WTC11 (cell line): ENCODE measurements at regions not wholly inside any gene's neighbourhood (a gene's known extent, or its start where the extent isn't known, plus 50 kb on each side); places are given as distances from the start of the nearest gene placed in this dataset.
A peak's percentile ranks its signal among the peaks of the same experiment; 100 is the strongest.

Experiments
- ATAC-seq: fragments of 200-7000 bp; cut with Tn5 transposase; 2 replicates; pipeline ENCODE4 v1.10.0; 2021; ENCODE audit warnings: mild to moderate bottlenecking, moderate library complexity
- CTCF ChIA-PET: fragments of 300-600 bp; sonication (Branson Sonifier 250); formaldehyde crosslinking; loops from one replicate; lab custom pipeline; 2021; ENCODE audit warnings: antibody characterized with exemption; lab: Charles Lee
- POLR2A ChIA-PET: fragments of 350-600 bp; sonication (Branson Sonifier 250); formaldehyde crosslinking; loops from one replicate; lab custom pipeline; 2021; ENCODE audit warnings: antibody characterized with exemption; lab: Charles Lee
- DNase-seq: peaks from one replicate; pipeline ENCODE4 v3.0.0; 2021; ENCODE audit warnings: low spot score
- H3K27ac Mint-ChIP-seq: 2 replicates; pipeline ENCODE4 v1.8.0; 2021; ENCODE audit warnings: mixed read lengths
- H3K27me3 Mint-ChIP-seq: 2 replicates; pipeline ENCODE4 v1.8.0; 2021; ENCODE audit warnings: low read depth, mild to moderate bottlenecking, moderate library complexity, mixed read lengths
- H3K36me3 Mint-ChIP-seq: 2 replicates; pipeline ENCODE4 v1.8.0; 2021; ENCODE audit warnings: mixed read lengths
- H3K4me1 Mint-ChIP-seq: 2 replicates; pipeline ENCODE4 v1.8.0; 2022; ENCODE audit warnings: mixed read lengths
- H3K4me3 Mint-ChIP-seq: 2 replicates; pipeline ENCODE4 v1.8.0; 2021; ENCODE audit warnings: mild to moderate bottlenecking, moderate library complexity, mixed read lengths
- H3K9me3 Mint-ChIP-seq: 2 replicates; pipeline ENCODE4 v1.8.0; 2021; ENCODE audit warnings: mixed read lengths
- ETV6 ChIP-seq: sonication (generic); formaldehyde crosslinking; IDR thresholded peaks from 2 replicates; pipeline ENCODE4 v1.8.1; 2022; ENCODE audit warnings: mild to moderate bottlenecking, missing genetic modification reagents
- JUN ChIP-seq: sonication (generic); formaldehyde crosslinking; IDR thresholded peaks from 2 replicates; pipeline ENCODE4 v1.8.0; 2023; ENCODE audit warnings: mild to moderate bottlenecking, missing genetic modification reagents
- MYBL2 ChIP-seq: sonication (generic); formaldehyde crosslinking; IDR thresholded peaks from 2 replicates; pipeline ENCODE4 v1.8.1; 2023; ENCODE audit warnings: mild to moderate bottlenecking, moderate library complexity, missing genetic modification reagents
- NFATC4 ChIP-seq: fragments of 250-450 bp; sonication (Bioruptor Pico); IDR thresholded peaks from 2 replicates; pipeline ENCODE4 v1.9.0; 2021; ENCODE audit warnings: mild to moderate bottlenecking
- NFYB ChIP-seq: sonication (generic); formaldehyde crosslinking; conservative IDR thresholded peaks from 2 replicates; pipeline ENCODE4 v1.8.0; 2022; ENCODE audit warnings: low read depth, missing genetic modification reagents
- PRRX2 ChIP-seq: fragments of 250-450 bp; sonication (Bioruptor Pico); IDR thresholded peaks from 2 replicates; pipeline ENCODE4 v1.8.0; 2021; ENCODE audit warnings: mild to moderate bottlenecking
- RORB ChIP-seq: fragments of 250-450 bp; sonication (Bioruptor Pico); IDR thresholded peaks from 2 replicates; pipeline ENCODE4 v1.9.0; 2021; ENCODE audit warnings: mild to moderate bottlenecking
- ZNF423 ChIP-seq: fragments of 250-450 bp; sonication (Bioruptor Pico); IDR thresholded peaks from 2 replicates; pipeline ENCODE4 v2.1.2; 2022; ENCODE audit warnings: mild to moderate bottlenecking, moderate library complexity
- TF ChIP-seq, protein P1 (sequence below): sonication (generic); formaldehyde crosslinking; IDR thresholded peaks from 2 replicates; pipeline ENCODE4 v1.8.0; 2023; ENCODE audit warnings: missing genetic modification reagents
- TF ChIP-seq, protein P2 (sequence below): sonication (generic); formaldehyde crosslinking; IDR thresholded peaks from 2 replicates; pipeline ENCODE4 v1.8.1; 2023; ENCODE audit warnings: mild to moderate bottlenecking, missing genetic modification reagents, moderate library complexity
- TF ChIP-seq, protein P3 (sequence below): sonication (generic); formaldehyde crosslinking; IDR thresholded peaks from 2 replicates; pipeline ENCODE4 v1.8.1; 2023; ENCODE audit warnings: mild to moderate bottlenecking, missing genetic modification reagents, moderate library complexity
- TF ChIP-seq, protein P4 (sequence below): fragments of 250-450 bp; sonication (Bioruptor Pico); IDR thresholded peaks from 2 replicates; pipeline ENCODE4 v1.9.0; 2021; ENCODE audit warnings: mild to moderate bottlenecking
- TF ChIP-seq, protein P5 (sequence below): fragments of 250-450 bp; sonication (Bioruptor Pico); conservative IDR thresholded peaks from 2 replicates; pipeline ENCODE4 v1.9.0; 2021; ENCODE audit warnings: mild to moderate bottlenecking
- TF ChIP-seq, protein P6 (sequence below): sonication (generic); formaldehyde crosslinking; IDR thresholded peaks from 2 replicates; pipeline ENCODE4 v1.8.1; 2023; ENCODE audit warnings: mild to moderate bottlenecking, missing genetic modification reagents, borderline replicate concordance
- TF ChIP-seq, protein P7 (sequence below): sonication (generic); formaldehyde crosslinking; IDR thresholded peaks from 2 replicates; pipeline ENCODE4 v1.8.1; 2023; ENCODE audit warnings: mild to moderate bottlenecking, moderate library complexity, missing genetic modification reagents
- TF ChIP-seq, protein P8 (sequence below): sonication (generic); formaldehyde crosslinking; IDR thresholded peaks from 2 replicates; pipeline ENCODE4 v1.8.1; 2022; ENCODE audit warnings: missing genetic modification reagents, borderline replicate concordance

DNA sequence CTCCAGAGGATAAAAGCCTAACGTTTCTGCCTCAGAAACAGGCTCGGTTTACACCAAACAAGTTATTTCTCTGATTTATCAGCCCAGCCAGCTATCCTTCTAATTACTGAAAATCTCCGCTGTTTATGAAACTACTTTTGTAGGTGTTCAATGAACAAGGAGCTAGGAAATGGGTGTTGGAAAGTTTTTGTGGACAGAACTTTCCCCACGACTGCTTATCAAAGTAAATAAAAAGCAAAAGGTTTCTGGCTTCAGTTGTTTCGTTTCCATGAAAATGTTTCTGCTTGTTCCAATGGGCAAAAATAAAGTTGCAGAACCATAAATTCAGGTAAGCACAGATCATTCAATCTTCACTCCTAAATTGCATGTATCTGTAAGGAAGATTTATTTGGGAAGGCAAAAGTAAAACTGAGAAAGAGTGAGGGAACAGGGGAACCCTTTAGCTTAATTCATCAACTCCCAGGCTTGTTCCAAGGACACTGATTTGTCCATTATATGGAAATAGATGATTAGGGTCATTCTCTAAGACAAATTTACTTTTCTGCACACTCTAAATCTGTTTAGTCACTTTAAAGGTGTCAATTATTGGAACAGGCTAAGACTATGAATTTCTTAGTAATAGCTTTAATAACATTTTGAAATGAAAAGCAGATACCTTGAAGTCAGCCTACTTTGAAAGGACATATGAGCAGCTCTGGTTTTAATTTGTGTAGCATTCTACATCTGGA lies 175.9 kb upstream of the CDKN3 start:
- Mint-ChIP-seq H3K27ac (no peak overlapping the region), H3K27me3 (peaks cover 64% of the 10 kb centered on the region), H3K4me1 (peaks cover 34% of the 10 kb centered on the region), H3K36me3 (no peaks in the 10 kb centered on the region), H3K4me3 (peak overlapping the region; percentile 84), H3K9me3 (no peaks in the 10 kb centered on the region)
- TF ChIP-seq NFYB (no peak), ZNF423 (CRISPR knock-in tag) (no peak), PRRX2 (CRISPR knock-in tag) (no peak), RORB (CRISPR knock-in tag) (no peak), NFATC4 (no peak)
- TF ChIP-seq, protein P1, sequence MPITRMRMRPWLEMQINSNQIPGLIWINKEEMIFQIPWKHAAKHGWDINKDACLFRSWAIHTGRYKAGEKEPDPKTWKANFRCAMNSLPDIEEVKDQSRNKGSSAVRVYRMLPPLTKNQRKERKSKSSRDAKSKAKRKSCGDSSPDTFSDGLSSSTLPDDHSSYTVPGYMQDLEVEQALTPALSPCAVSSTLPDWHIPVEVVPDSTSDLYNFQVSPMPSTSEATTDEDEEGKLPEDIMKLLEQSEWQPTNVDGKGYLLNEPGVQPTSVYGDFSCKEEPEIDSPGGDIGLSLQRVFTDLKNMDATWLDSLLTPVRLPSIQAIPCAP = no peak
- TF ChIP-seq, protein P2, sequence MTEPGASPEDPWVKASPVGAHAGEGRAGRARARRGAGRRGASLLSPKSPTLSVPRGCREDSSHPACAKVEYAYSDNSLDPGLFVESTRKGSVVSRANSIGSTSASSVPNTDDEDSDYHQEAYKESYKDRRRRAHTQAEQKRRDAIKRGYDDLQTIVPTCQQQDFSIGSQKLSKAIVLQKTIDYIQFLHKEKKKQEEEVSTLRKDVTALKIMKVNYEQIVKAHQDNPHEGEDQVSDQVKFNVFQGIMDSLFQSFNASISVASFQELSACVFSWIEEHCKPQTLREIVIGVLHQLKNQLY (CRISPR knock-in tag) = no peak
- TF ChIP-seq, protein P3, sequence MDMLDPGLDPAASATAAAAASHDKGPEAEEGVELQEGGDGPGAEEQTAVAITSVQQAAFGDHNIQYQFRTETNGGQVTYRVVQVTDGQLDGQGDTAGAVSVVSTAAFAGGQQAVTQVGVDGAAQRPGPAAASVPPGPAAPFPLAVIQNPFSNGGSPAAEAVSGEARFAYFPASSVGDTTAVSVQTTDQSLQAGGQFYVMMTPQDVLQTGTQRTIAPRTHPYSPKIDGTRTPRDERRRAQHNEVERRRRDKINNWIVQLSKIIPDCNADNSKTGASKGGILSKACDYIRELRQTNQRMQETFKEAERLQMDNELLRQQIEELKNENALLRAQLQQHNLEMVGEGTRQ (CRISPR knock-in tag) = no peak
- TF ChIP-seq, protein P4, sequence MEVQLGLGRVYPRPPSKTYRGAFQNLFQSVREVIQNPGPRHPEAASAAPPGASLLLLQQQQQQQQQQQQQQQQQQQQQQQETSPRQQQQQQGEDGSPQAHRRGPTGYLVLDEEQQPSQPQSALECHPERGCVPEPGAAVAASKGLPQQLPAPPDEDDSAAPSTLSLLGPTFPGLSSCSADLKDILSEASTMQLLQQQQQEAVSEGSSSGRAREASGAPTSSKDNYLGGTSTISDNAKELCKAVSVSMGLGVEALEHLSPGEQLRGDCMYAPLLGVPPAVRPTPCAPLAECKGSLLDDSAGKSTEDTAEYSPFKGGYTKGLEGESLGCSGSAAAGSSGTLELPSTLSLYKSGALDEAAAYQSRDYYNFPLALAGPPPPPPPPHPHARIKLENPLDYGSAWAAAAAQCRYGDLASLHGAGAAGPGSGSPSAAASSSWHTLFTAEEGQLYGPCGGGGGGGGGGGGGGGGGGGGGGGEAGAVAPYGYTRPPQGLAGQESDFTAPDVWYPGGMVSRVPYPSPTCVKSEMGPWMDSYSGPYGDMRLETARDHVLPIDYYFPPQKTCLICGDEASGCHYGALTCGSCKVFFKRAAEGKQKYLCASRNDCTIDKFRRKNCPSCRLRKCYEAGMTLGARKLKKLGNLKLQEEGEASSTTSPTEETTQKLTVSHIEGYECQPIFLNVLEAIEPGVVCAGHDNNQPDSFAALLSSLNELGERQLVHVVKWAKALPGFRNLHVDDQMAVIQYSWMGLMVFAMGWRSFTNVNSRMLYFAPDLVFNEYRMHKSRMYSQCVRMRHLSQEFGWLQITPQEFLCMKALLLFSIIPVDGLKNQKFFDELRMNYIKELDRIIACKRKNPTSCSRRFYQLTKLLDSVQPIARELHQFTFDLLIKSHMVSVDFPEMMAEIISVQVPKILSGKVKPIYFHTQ (CRISPR knock-in tag) = no peak
- DNase-seq (no peak), ATAC-seq (no peak)
- ChIA-PET CTCF (interaction anchor here (0.7 to 3.7 kb wide), 5 partner anchors 46 to 822 kb away, joined by 3 to 31 read pairs (median 5); no protein-coding TSS in a partner anchor), POLR2A (no interaction called here)

DNA sequence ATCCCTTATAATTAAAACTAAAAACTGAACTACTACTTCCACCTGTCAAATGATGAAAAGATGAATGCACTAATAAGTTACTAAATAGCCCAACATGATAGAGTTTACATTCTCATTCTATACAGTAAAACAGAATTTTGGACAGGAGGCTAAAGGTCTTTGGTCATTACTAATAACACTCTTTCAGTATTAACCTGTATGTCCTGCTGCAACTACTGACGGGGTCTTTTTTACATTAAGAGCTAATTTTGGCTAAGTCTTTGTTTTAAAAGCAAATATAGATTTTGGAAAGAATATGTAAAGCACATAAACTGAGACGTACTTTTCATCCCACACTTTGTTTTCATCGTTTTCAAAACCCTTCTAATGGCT lies 175.4 kb upstream of the CDKN3 start:
- ChIA-PET POLR2A (no interaction called here), CTCF (interaction anchor here (1.1 to 3.7 kb wide), 4 partner anchors 46 to 823 kb away, joined by 3 to 31 read pairs (median 6); no protein-coding TSS in a partner anchor)
- no peak for ATAC-seq
- H3K9me3 Mint-ChIP-seq = no peaks in the 10 kb centered on the region
- TF ChIP-seq ETV6 (no peak), JUN (CRISPR knock-in tag) (no peak), MYBL2 (CRISPR knock-in tag) (no peak)
- TF ChIP-seq, protein P5, sequence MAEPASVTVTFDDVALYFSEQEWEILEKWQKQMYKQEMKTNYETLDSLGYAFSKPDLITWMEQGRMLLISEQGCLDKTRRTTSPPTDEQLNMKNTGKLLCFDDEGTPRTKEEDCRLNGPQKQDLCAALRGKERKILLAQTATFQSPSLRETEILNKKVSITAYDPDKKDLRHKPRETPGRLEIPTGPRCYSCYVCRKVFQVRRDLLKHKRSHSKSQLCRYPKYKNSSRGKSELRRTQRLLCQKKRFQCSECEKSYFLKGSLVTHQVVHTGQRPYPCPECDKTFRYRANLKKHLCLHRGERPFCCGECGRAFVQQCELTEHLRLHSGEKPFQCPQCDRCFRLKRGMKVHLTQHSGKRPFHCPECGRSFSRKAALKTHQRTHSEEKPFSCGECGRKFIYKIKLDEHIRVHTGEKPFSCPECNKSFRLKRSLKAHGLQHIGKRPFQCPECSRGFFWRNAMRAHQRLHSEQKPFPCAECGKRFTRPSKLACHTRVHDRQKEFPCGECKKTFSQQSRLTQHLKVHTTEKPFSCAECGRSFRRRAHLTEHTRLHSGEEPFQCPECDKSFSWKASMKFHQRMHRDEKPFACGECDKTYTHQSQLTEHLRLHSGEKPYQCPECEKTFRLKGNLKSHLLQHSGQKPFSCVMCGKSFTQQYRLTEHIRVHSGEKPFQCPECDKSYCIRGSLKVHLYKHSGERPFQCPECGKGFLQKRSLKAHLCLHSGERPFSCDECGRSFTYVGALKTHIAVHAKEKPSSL (CRISPR knock-in tag) = no peak
- TF ChIP-seq, protein P6, sequence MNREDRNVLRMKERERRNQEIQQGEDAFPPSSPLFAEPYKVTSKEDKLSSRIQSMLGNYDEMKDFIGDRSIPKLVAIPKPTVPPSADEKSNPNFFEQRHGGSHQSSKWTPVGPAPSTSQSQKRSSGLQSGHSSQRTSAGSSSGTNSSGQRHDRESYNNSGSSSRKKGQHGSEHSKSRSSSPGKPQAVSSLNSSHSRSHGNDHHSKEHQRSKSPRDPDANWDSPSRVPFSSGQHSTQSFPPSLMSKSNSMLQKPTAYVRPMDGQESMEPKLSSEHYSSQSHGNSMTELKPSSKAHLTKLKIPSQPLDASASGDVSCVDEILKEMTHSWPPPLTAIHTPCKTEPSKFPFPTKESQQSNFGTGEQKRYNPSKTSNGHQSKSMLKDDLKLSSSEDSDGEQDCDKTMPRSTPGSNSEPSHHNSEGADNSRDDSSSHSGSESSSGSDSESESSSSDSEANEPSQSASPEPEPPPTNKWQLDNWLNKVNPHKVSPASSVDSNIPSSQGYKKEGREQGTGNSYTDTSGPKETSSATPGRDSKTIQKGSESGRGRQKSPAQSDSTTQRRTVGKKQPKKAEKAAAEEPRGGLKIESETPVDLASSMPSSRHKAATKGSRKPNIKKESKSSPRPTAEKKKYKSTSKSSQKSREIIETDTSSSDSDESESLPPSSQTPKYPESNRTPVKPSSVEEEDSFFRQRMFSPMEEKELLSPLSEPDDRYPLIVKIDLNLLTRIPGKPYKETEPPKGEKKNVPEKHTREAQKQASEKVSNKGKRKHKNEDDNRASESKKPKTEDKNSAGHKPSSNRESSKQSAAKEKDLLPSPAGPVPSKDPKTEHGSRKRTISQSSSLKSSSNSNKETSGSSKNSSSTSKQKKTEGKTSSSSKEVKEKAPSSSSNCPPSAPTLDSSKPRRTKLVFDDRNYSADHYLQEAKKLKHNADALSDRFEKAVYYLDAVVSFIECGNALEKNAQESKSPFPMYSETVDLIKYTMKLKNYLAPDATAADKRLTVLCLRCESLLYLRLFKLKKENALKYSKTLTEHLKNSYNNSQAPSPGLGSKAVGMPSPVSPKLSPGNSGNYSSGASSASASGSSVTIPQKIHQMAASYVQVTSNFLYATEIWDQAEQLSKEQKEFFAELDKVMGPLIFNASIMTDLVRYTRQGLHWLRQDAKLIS (CRISPR knock-in tag) = no peak
- TF ChIP-seq, protein P7, sequence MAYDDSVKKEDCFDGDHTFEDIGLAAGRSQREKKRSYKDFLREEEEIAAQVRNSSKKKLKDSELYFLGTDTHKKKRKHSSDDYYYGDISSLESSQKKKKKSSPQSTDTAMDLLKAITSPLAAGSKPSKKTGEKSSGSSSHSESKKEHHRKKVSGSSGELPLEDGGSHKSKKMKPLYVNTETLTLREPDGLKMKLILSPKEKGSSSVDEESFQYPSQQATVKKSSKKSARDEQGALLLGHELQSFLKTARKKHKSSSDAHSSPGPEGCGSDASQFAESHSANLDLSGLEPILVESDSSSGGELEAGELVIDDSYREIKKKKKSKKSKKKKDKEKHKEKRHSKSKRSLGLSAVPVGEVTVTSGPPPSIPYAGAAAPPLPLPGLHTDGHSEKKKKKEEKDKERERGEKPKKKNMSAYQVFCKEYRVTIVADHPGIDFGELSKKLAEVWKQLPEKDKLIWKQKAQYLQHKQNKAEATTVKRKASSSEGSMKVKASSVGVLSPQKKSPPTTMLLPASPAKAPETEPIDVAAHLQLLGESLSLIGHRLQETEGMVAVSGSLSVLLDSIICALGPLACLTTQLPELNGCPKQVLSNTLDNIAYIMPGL (CRISPR knock-in tag) = no peak
- TF ChIP-seq, protein P8, sequence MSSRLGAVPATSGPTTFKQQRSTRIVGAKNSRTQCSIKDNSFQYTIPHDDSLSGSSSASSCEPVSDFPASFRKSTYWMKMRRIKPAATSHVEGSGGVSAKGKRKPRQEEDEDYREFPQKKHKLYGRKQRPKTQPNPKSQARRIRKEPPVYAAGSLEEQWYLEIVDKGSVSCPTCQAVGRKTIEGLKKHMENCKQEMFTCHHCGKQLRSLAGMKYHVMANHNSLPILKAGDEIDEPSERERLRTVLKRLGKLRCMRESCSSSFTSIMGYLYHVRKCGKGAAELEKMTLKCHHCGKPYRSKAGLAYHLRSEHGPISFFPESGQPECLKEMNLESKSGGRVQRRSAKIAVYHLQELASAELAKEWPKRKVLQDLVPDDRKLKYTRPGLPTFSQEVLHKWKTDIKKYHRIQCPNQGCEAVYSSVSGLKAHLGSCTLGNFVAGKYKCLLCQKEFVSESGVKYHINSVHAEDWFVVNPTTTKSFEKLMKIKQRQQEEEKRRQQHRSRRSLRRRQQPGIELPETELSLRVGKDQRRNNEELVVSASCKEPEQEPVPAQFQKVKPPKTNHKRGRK (CRISPR knock-in tag) = no peak
- no peak overlapping the region for H3K27ac Mint-ChIP-seq
- H3K4me1 Mint-ChIP-seq = peaks cover 34% of the 10 kb centered on the region
- no peaks in the 10 kb centered on the region for H3K36me3 Mint-ChIP-seq
- no peak for DNase-seq
- no peak overlapping the region for H3K4me3 Mint-ChIP-seq
- peaks cover 64% of the 10 kb centered on the region for H3K27me3 Mint-ChIP-seq
